A673 (cell line): ENCODE measurements at regions not wholly inside any gene's neighbourhood (a gene's known extent, or its start where the extent isn't known, plus 50 kb on each side); places are given as distances from the start of the nearest gene placed in this dataset.

Experiments
- BruUV-seq: library from RNA; stranded (reverse); fragments of 400-500 nt; replicated peaks from 2 replicates; lab custom pipeline; 2021; lab: Mats Ljungman, UMichigan
- CTCF ChIA-PET: fragments of 300-600 bp; sonication (Branson Sonifier 250); formaldehyde crosslinking; loops from one replicate; lab custom pipeline; 2022; ENCODE audit warnings: antibody characterized with exemption; lab: Charles Lee
- POLR2A ChIA-PET: fragments of 300-600 bp; sonication (Branson Sonifier 250); formaldehyde crosslinking; loops from one replicate; lab custom pipeline; 2022; ENCODE audit warnings: antibody characterized with exemption; ENCODE audit not compliant: low non-redundant PET; lab: Charles Lee
- DNase-seq: peaks from one replicate; pipeline ENCODE4 v3.0.0-alpha.2; 2015; ENCODE audit warnings: low spot score
- H3K27ac ChIP-seq: fragments of 200-600 bp; sonication (generic); 2 replicates; pipeline ENCODE4 v1.5.1; 2016; ENCODE audit warnings: mixed run types, low read depth, mild to moderate bottlenecking, mixed read lengths, antibody characterized with exemption, low read length; ENCODE audit not compliant: poor library complexity, severe bottlenecking
- H3K27me3 ChIP-seq: fragments of 200-600 bp; sonication (generic); replicated peaks from 2 replicates; pipeline ENCODE4 v1.6.1; 2017; ENCODE audit warnings: mixed run types, low read depth, mild to moderate bottlenecking, mixed read lengths, antibody characterized with exemption, low read length; ENCODE audit not compliant: insufficient read depth, poor library complexity
- H3K36me3 ChIP-seq: fragments of 200-600 bp; sonication (generic); 2 replicates; pipeline ENCODE4 v1.6.1; 2016; ENCODE audit warnings: mixed run types, mild to moderate bottlenecking, mixed read lengths, antibody characterized with exemption, low read length; ENCODE audit not compliant: insufficient read depth, poor library complexity, severe bottlenecking
- H3K4me1 ChIP-seq: fragments of 200-600 bp; sonication (generic); 2 replicates; pipeline ENCODE4 v1.6.1; 2017; ENCODE audit warnings: mixed run types, mild to moderate bottlenecking, mixed read lengths, antibody characterized with exemption, low read length; ENCODE audit not compliant: insufficient read depth, poor library complexity, severe bottlenecking
- H3K4me3 ChIP-seq: fragments of 200-600 bp; sonication (generic); 2 replicates; pipeline ENCODE4 v1.5.1; 2016; ENCODE audit warnings: low read depth, mixed run types, mild to moderate bottlenecking, mixed read lengths, low read length; ENCODE audit not compliant: poor library complexity, severe bottlenecking
- H3K9me3 ChIP-seq: fragments of 200-600 bp; sonication (generic); 2 replicates; pipeline ENCODE4 v1.6.1; 2016; ENCODE audit warnings: mixed run types, low read depth, mild to moderate bottlenecking, mixed read lengths, antibody characterized with exemption, low read length; ENCODE audit not compliant: poor library complexity, severe bottlenecking
- EZH2 ChIP-seq: fragments of 200-600 bp; sonication (generic); IDR thresholded peaks from 2 replicates; pipeline ENCODE4 v1.6.1; 2017; ENCODE audit warnings: borderline replicate concordance, low read depth, mild to moderate bottlenecking, mixed read lengths, antibody characterized with exemption, low read length; ENCODE audit not compliant: poor library complexity, severe bottlenecking
- intact Hi-C: fragments of 100-400 bp; cut with micrococcal nuclease; formaldehyde crosslinking; loops from one replicate; pipeline ENCODE4 v1.10.0; 2022; ENCODE audit not compliant: unreplicated experiment
- TF ChIP-seq, protein P1 (sequence below): fragments of 300-800, 200-600 bp; sonication (generic); conservative IDR thresholded peaks from 2 replicates; pipeline ENCODE4 v1.5.1; 2017; ENCODE audit warnings: low read depth, mild to moderate bottlenecking, antibody characterized with exemption, low read length, moderate library complexity, mixed read lengths

DNA sequence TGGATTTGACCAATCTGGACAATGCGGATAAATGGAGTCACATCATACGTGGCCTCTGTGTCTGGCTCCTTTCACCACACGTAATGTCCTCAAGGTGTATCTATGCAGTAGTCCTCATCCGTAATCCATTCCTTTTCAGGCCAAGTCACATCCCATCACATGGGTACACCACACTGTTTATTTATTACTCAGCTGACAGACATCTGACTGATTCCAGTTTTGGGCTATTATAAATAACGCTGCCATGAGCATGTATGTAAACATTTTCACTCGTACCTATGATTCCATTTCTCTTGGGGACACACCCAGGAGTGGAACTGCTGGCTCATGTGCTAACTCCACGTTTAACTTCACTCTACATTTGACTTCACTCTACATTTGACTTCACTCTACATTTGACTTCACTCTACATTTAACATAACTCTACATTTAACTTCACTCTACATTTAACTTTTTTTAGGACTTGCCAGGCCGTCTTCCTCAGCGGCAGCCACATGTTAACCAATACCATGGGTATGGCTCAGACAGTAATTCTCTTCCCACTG lies 52.1 kb downstream of the SHANK2 start:
- Histone ChIP-seq H3K36me3 (no peaks in the 10 kb centered on the region), H3K9me3 (no peaks in the 10 kb centered on the region), H3K27me3 (no peaks in the 10 kb centered on the region), H3K4me1 (no peaks in the 10 kb centered on the region), H3K4me3 (no peak overlapping the region), H3K27ac (no peak overlapping the region)
- no peak for DNase-seq
- ChIA-PET POLR2A (interaction anchor here (0.5 kb wide), 1 partner anchor 16 kb away, joined by 3 read pairs; no protein-coding TSS in a partner anchor), CTCF (no interaction called here)
- BruUV-seq: no TSS peak
- TF ChIP-seq EZH2: no peak
- TF ChIP-seq, protein P1, sequence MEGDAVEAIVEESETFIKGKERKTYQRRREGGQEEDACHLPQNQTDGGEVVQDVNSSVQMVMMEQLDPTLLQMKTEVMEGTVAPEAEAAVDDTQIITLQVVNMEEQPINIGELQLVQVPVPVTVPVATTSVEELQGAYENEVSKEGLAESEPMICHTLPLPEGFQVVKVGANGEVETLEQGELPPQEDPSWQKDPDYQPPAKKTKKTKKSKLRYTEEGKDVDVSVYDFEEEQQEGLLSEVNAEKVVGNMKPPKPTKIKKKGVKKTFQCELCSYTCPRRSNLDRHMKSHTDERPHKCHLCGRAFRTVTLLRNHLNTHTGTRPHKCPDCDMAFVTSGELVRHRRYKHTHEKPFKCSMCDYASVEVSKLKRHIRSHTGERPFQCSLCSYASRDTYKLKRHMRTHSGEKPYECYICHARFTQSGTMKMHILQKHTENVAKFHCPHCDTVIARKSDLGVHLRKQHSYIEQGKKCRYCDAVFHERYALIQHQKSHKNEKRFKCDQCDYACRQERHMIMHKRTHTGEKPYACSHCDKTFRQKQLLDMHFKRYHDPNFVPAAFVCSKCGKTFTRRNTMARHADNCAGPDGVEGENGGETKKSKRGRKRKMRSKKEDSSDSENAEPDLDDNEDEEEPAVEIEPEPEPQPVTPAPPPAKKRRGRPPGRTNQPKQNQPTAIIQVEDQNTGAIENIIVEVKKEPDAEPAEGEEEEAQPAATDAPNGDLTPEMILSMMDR: no peak
- intact Hi-C loops: no loop called here

DNA sequence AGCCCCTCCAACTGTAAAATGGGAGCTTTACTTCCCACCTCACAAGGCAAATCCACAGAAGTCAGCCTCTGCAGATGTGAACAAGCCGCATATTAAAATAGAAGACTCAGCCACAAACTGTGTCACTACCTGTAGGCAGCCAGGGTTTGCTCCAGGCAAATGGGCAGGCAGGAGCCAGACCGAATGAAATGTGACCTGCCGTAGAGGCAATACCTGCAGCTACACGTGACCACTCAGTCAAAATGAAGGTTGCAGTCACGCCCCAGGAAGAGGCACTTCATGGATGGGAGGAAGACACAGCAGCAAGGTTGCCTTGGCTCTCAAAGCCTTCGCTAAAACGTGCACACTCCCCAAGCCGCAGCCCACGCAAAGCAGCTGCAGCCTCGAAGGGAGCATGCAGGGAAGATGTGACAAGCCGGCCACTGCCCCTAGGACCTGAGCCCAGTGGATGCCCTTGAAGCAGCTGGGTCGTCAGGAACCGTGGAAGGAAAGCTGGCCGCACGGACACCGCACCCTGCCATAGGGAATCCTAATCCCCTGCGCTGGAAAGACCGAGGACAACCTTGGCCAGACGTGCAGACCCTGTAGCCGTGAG lies 53.1 kb downstream of the SHANK2 start:
- no peaks in the 10 kb centered on the region for H3K4me1 ChIP-seq
- BruUV-seq: no TSS peak
- intact Hi-C loops: no loop called here
- no peak for DNase-seq
- no peaks in the 10 kb centered on the region for H3K36me3 ChIP-seq
- H3K4me3 ChIP-seq: no peak overlapping the region
- ChIA-PET POLR2A (interaction anchor here (0.6 kb wide), 1 partner anchor 48 kb away, joined by 3 read pairs; no protein-coding TSS in a partner anchor), CTCF (interaction anchor here (0.6 kb wide), 1 partner anchor 210 kb away, joined by 3 read pairs; no protein-coding TSS in a partner anchor)
- TF ChIP-seq, protein P1: no peak
- no peak for TF ChIP-seq EZH2
- no peaks in the 10 kb centered on the region for H3K9me3 ChIP-seq
- no peaks in the 10 kb centered on the region for H3K27me3 ChIP-seq
- no peak overlapping the region for H3K27ac ChIP-seq

DNA sequence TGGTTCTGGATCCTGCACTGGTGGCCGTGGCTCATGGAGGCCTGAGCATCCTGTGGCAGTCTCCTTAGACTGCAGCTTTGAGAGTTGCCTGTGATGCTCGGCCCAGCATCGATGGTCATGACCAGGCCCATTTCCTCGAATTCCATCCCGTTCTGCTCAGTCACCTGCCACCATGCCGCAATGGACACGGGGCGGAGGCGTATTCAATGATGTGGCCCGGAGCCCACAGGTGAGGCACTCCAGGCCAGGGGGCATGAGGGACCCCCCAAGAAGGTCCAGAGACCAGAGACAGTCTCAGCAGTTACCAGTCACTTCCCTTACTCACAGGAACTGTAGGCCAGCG lies 53.6 kb downstream of the SHANK2 start:
- CTCF ChIA-PET: no interaction called here
- POLR2A ChIA-PET: interaction anchor here (0.6 kb wide), 1 partner anchor 49 kb away, joined by 3 read pairs; no protein-coding TSS in a partner anchor
- DNase-seq: no peak

More for the DNA sequence above, 53.6 kb downstream of the SHANK2 start:
- Histone ChIP-seq H3K9me3 (no peaks in the 10 kb centered on the region), H3K4me1 (no peaks in the 10 kb centered on the region), H3K36me3 (no peaks in the 10 kb centered on the region), H3K27me3 (no peaks in the 10 kb centered on the region), H3K27ac (no peak overlapping the region), H3K4me3 (no peak overlapping the region)
- BruUV-seq: no TSS peak
- no peak for TF ChIP-seq EZH2
- TF ChIP-seq, protein P1: no peak
- intact Hi-C loops: no loop called here
